ENCODE measurements at regions not wholly inside any gene's neighbourhood (a gene's known extent, or its start where the extent isn't known, plus 50 kb on each side); places are given as distances from the start of the nearest gene placed in this dataset.

GRCh38 chr2:241924069-241924908, 54.8 kb downstream of the RTP5 start:
- DNase-seq = no peak

GRCh38 chr2:241924909-241925250, 55.4 kb downstream of the RTP5 start:
- DNase-seq = no peak

- no peak for DNase-seq
Measured at GRCh38 chr2:241925277-241925676, 55.7 kb downstream of the RTP5 start.

- DNase-seq = no peak
Measured at GRCh38 chr2:241925821-241926441, 56.4 kb downstream of the RTP5 start.

GRCh38 chr2:241926541-241927311, 57.2 kb downstream of the RTP5 start:
- DNase-seq = no peak

GRCh38 chr2:241929551-241930490, 60.3 kb downstream of the RTP5 start:
- no peak for DNase-seq

GRCh38 chr2:241931084-241931975, 61.8 kb downstream of the RTP5 start:
- no peak for DNase-seq

- DNase-seq = no peak
Measured at GRCh38 chr2:241931976-241932898, 62.7 kb downstream of the RTP5 start.

GRCh38 chr2:241932899-241933178, 63.3 kb downstream of the RTP5 start:
- no peak for DNase-seq

GRCh38 chr2:241933179-241933911, 63.8 kb downstream of the RTP5 start:
- no peak for DNase-seq

GRCh38 chr2:241935314-241935713, 65.8 kb downstream of the RTP5 start:
- DNase-seq = no peak

- DNase-seq = no peak
Measured at GRCh38 chr2:241935774-241936173, 66.2 kb downstream of the RTP5 start.

GRCh38 chr2:241936457-241937133, 67.1 kb downstream of the RTP5 start:
- no peak for DNase-seq

- DNase-seq = no peak
Measured at GRCh38 chr2:241937297-241937696, 67.8 kb downstream of the RTP5 start.

GRCh38 chr2:241939541-241939940, 70.0 kb downstream of the RTP5 start:
- no peak for DNase-seq

GRCh38 chr2:241940329-241940728, 70.8 kb downstream of the RTP5 start:
- no peak for DNase-seq

- no peak for DNase-seq
Measured at GRCh38 chr2:241941691-241942301, 72.3 kb downstream of the RTP5 start.

- DNase-seq = no peak
Measured at GRCh38 chr2:241942416-241943208, 73.1 kb downstream of the RTP5 start.

Measured in CD4-positive, alpha-beta T cell treated with Interleukin-1 beta for 1 hour (primary cell).